GM12874 (cell line): ENCODE measurements at regions not wholly inside any gene's neighbourhood (a gene's known extent, or its start where the extent isn't known, plus 50 kb on each side); places are given as distances from the start of the nearest gene placed in this dataset.

Experiments used
- CTCF ChIP-seq: IDR thresholded peaks from 2 replicates; pipeline ENCODE4 v1.5.1; 2011; ENCODE audit warnings: low read depth, mild to moderate bottlenecking, control low read depth, low read length, moderate library complexity; ENCODE audit not compliant: insufficient read depth

GRCh38 chr16:5454349-5454748 lies 356.8 kb upstream of the EEF2KMT start:
- no peak for TF ChIP-seq CTCF

- no peak for TF ChIP-seq CTCF
Observed at GRCh38 chr16:5451641-5452040, 354.0 kb upstream of the EEF2KMT start.

GRCh38 chr16:5450409-5451104 lies 353.0 kb upstream of the EEF2KMT start:
- TF ChIP-seq CTCF = no peak

- TF ChIP-seq CTCF = no peak
Observed at GRCh38 chr16:5449901-5450300, 352.3 kb upstream of the EEF2KMT start.

- TF ChIP-seq CTCF = no peak
Observed at GRCh38 chr16:5448798-5449197, 351.2 kb upstream of the EEF2KMT start.

GRCh38 chr16:5447734-5448133 lies 350.1 kb upstream of the EEF2KMT start:
- no peak for TF ChIP-seq CTCF

- no peak for TF ChIP-seq CTCF
Observed at GRCh38 chr16:5446623-5447240, 349.1 kb upstream of the EEF2KMT start.
